Fibroblast of pulmonary artery (primary cell): ENCODE measurements at regions not wholly inside any gene's neighbourhood (a gene's known extent, or its start where the extent isn't known, plus 50 kb on each side); places are given as distances from the start of the nearest gene placed in this dataset.
"Not testable (repeated sequence)": the region's sequence is repeated elsewhere in the genome, so short reads cannot be mapped to it uniquely, and the experiment has no call there.

Experiments
- DNase-seq: peaks from one replicate; pipeline ENCODE4 v3.0.0-alpha.2; 2010; ENCODE audit warnings: low read depth
- H3K4me3 ChIP-seq: replicated peaks from 2 replicates; pipeline ENCODE4 v1.5.1; 2011; ENCODE audit warnings: low read depth, mild to moderate bottlenecking, control low read depth, low read length, moderate library complexity
- CTCF ChIP-seq: IDR thresholded peaks from 2 replicates; pipeline ENCODE4 v1.5.1; 2011; ENCODE audit warnings: mild to moderate bottlenecking, control low read depth, low read length, inconsistent platforms; ENCODE audit errors: missing control alignments

- no peak for TF ChIP-seq CTCF
- H3K4me3 ChIP-seq: no peak overlapping the region
- DNase-seq: no peak
Measured at GRCh38 chr14:99034711-99035171, 237.3 kb downstream of the BCL11B start.

GRCh38 chr14:99035268-99035667, 236.7 kb downstream of the BCL11B start:
- no peak for TF ChIP-seq CTCF
- DNase-seq: peak; percentile 6
- no peak overlapping the region for H3K4me3 ChIP-seq

GRCh38 chr14:99035712-99036610, 236.0 kb downstream of the BCL11B start:
- DNase-seq: peak; percentile 79
- no peak for TF ChIP-seq CTCF
- H3K4me3 ChIP-seq: no peak overlapping the region

- no peak for DNase-seq
- no peak overlapping the region for H3K4me3 ChIP-seq
- TF ChIP-seq CTCF: no peak
Measured at GRCh38 chr14:99036611-99037293, 235.2 kb downstream of the BCL11B start.

GRCh38 chr14:99037326-99037725, 234.7 kb downstream of the BCL11B start:
- not testable (repeated sequence) for H3K4me3 ChIP-seq, DNase-seq

GRCh38 chr14:99037777-99038430, 234.1 kb downstream of the BCL11B start:
- DNase-seq: no peak
- no peak overlapping the region for H3K4me3 ChIP-seq
- TF ChIP-seq CTCF: no peak

GRCh38 chr14:99038431-99038820, 233.6 kb downstream of the BCL11B start:
- DNase-seq: peak; percentile 5
- TF ChIP-seq CTCF: no peak
- no peak overlapping the region for H3K4me3 ChIP-seq
